B cell (primary cell): ENCODE measurements at regions not wholly inside any gene's neighbourhood (a gene's known extent, or its start where the extent isn't known, plus 50 kb on each side); places are given as distances from the start of the nearest gene placed in this dataset.

ENCODE experiments used
- ATAC-seq: fragments of 200-7000 bp; cut with Tn5 transposase; one replicate; pipeline ENCODE4 v1.10.0; 2021; ENCODE audit warnings: low read depth, mild to moderate bottlenecking, moderate number of reproducible peaks, moderate library complexity
- CTCF ChIA-PET: fragments of 350-600 bp; sonication (Branson Sonifier 250); formaldehyde crosslinking; loops from one replicate; lab custom pipeline; 2021; ENCODE audit warnings: antibody characterized with exemption, inconsistent platforms; lab: Charles Lee
- POLR2A ChIA-PET: fragments of 350-600 bp; sonication (Branson Sonifier 250); formaldehyde crosslinking; loops from one replicate; lab custom pipeline; 2021; ENCODE audit warnings: antibody characterized with exemption; lab: Charles Lee
- DNase-seq: peaks from one replicate; pipeline ENCODE4 v3.0.0; 2013
- H2AFZ ChIP-seq: 2 replicates; pipeline ENCODE4 v1.6.1; 2012; ENCODE audit warnings: mild to moderate bottlenecking, low read depth, low read length; ENCODE audit not compliant: insufficient read depth, poor library complexity, severe bottlenecking
- H3K27ac ChIP-seq, 2 donors: 1 replicate in 1 of 2; 2 replicates in 1 of 2; pipeline ENCODE4 v1.5.1; 2012 to 2013; ENCODE audit warnings: low read length in 2 of 2, mild to moderate bottlenecking in 2 of 2, moderate library complexity in 1 of 2
- H3K27me3 ChIP-seq, 4 experiments: fragments of 200-600 bp in 1 of 4; sonication (generic) in 1 of 4; replicated peaks in 1 of 4; 1 replicate in 2 of 4; 2 replicates in 2 of 4; pipeline versions ENCODE4 v1.6.1 to v1.7.0; 2013 to 2016; ENCODE audit warnings: low read length in 3 of 4, mild to moderate bottlenecking in 2 of 4, mixed read lengths in 1 of 4, moderate library complexity in 1 of 4; ENCODE audit not compliant: insufficient read depth in 4 of 4, control insufficient read depth in 3 of 4; ENCODE audit errors: control extremely low read depth in 1 of 4
- H3K36me3 ChIP-seq, 2 experiments: replicated peaks in 1 of 2; 1 replicate in 1 of 2; 2 replicates in 1 of 2; pipeline versions ENCODE4 v1.6.1 to v1.7.1; 2013; ENCODE audit warnings: low read length in 1 of 2; ENCODE audit not compliant: insufficient read depth in 2 of 2, control insufficient read depth in 1 of 2; ENCODE audit errors: control extremely low read depth in 1 of 2, extremely low read depth in 1 of 2
- H3K4me1 ChIP-seq, 2 donors: fragments of 200-600 bp in 1 of 2; sonication (generic) in 1 of 2; 1 replicate in 1 of 2; 2 replicates in 1 of 2; pipeline versions ENCODE4 v1.5.1 to v1.6.1; 2013 to 2017; ENCODE audit warnings: low read length in 2 of 2; ENCODE audit not compliant: control insufficient read depth in 2 of 2, insufficient read depth in 2 of 2
- H3K4me2 ChIP-seq: replicated peaks from 2 replicates; pipeline ENCODE3; 2012; ENCODE audit warnings: mild to moderate bottlenecking, low read depth, low read length; ENCODE audit not compliant: poor library complexity, severe bottlenecking
- H3K4me3 ChIP-seq, 5 experiments: fragments of 200-600 bp in 1 of 5; sonication (generic) in 1 of 5; 1 replicate in 3 of 5; 2 replicates in 2 of 5; pipeline versions ENCODE4 v1.5.1 to v1.7.0; 2011 to 2016; ENCODE audit warnings: low read length in 4 of 5, mild to moderate bottlenecking in 4 of 5, low read depth in 2 of 5, control low read depth in 1 of 5, moderate library complexity in 1 of 5; ENCODE audit not compliant: insufficient read depth in 1 of 5; ENCODE audit errors: control extremely low read depth in 1 of 5, extremely low read depth in 1 of 5
- H3K79me2 ChIP-seq: fragments of 200-600 bp; sonication (generic); one replicate; pipeline ENCODE4 v1.6.0; 2016; ENCODE audit warnings: low read length; ENCODE audit not compliant: control insufficient read depth, insufficient read depth
- H3K9ac ChIP-seq: fragments of 200-600 bp; sonication (generic); 2 replicates; pipeline ENCODE4 v1.6.1; 2017; ENCODE audit warnings: mild to moderate bottlenecking, low read length, moderate library complexity
- H3K9me3 ChIP-seq, 3 donors: one replicate each; pipeline versions ENCODE4 v1.6.1 to v1.7.1; 2013; ENCODE audit warnings: low read length in 2 of 3; ENCODE audit not compliant: control insufficient read depth in 2 of 3, insufficient read depth in 1 of 3; ENCODE audit errors: control extremely low read depth in 1 of 3
- H4K20me1 ChIP-seq: 2 replicates; pipeline ENCODE4 v1.6.0; 2012; ENCODE audit warnings: mild to moderate bottlenecking, low read length; ENCODE audit not compliant: insufficient read depth, control insufficient read depth, poor library complexity, severe bottlenecking
- H3K27ac Mint-ChIP-seq: one replicate; pipeline ENCODE4 v1.8.0; 2021; ENCODE audit warnings: mixed read lengths
- H3K27me3 Mint-ChIP-seq: one replicate; pipeline ENCODE4 v1.8.0; 2021; ENCODE audit warnings: mixed read lengths
- H3K4me1 Mint-ChIP-seq: one replicate; pipeline ENCODE4 v1.8.0; 2021; ENCODE audit warnings: mixed read lengths
- H3K4me3 Mint-ChIP-seq: one replicate; pipeline ENCODE4 v1.8.0; 2021; ENCODE audit warnings: mixed read lengths
- H3K9me3 Mint-ChIP-seq: one replicate; pipeline ENCODE4 v1.8.0; 2022; ENCODE audit warnings: mixed read lengths; ENCODE audit not compliant: insufficient read depth
- CTCF ChIP-seq: fragments of 200-600 bp; IDR thresholded peaks from one replicate; pipeline ENCODE4 v1.8.0; 2022; ENCODE audit warnings: antibody characterized with exemption, mild to moderate bottlenecking
- EZH2 ChIP-seq: IDR thresholded peaks from 2 replicates; pipeline ENCODE4 v1.6.1; 2012; ENCODE audit warnings: borderline replicate concordance, low read depth, mild to moderate bottlenecking, moderate library complexity, low read length; ENCODE audit not compliant: insufficient read depth, poor library complexity, severe bottlenecking
- WGBS: methylation state at CpG from one replicate; pipeline ENCODE4 v1.1.5; 2013; ENCODE audit warnings: missing lambda C conversion rate; ENCODE audit not compliant: insufficient coverage; 5-methylcytosine and 5-hydroxymethylcytosine counted together
- intact Hi-C: fragments of 100-400 bp; cut with micrococcal nuclease; formaldehyde crosslinking; loops from one replicate; pipeline ENCODE4 v1.10.0; 2022

GRCh38 chr14:101253948-101254347 is 307.3 kb upstream of the DIO3 start:
- ATAC-seq = no peak
- Histone ChIP-seq H3K36me3 (no peaks in the 10 kb centered on the region), H3K27ac (no peak overlapping the region), H3K9me3 (peaks cover 0 to 21% (median 0%) of the 10 kb centered on the region in 3 donors), H3K27me3 (no peaks in the 10 kb centered on the region), H2AFZ (no peak overlapping the region), H3K4me1 (no peaks in the 10 kb centered on the region), H3K4me2 (no peak overlapping the region), H3K79me2 (no peaks in the 10 kb centered on the region), H3K9ac (no peak overlapping the region), H3K4me3 (no peak overlapping the region), H4K20me1 (no peaks in the 10 kb centered on the region)
- CTCF ChIA-PET = no interaction called here
- Mint-ChIP-seq H3K27ac (no peak overlapping the region), H3K4me1 (no peaks in the 10 kb centered on the region), H3K27me3 (no peaks in the 10 kb centered on the region), H3K9me3 (no peaks in the 10 kb centered on the region), H3K4me3 (no peak overlapping the region)
- POLR2A ChIA-PET = no interaction called here
- WGBS = 94% methylated on average over 5 of the region's 5 CpGs
- no peak for DNase-seq
- intact Hi-C loops = no loop called here
- TF ChIP-seq CTCF = no peak

- no peak overlapping the region for H3K4me2 ChIP-seq
- H3K4me3 ChIP-seq = no peak overlapping the region
- H2AFZ ChIP-seq = no peak overlapping the region
- H3K4me1 ChIP-seq = no peaks in the 10 kb centered on the region
- H3K9me3 ChIP-seq = peaks cover 0 to 16% (median 0%) of the 10 kb centered on the region in 3 donors
- intact Hi-C loops = no loop called here
- ATAC-seq (no peak), DNase-seq (no peak)
- no peaks in the 10 kb centered on the region for H3K79me2 ChIP-seq
- TF ChIP-seq CTCF (no peak), EZH2 (no peak)
- ChIA-PET POLR2A (no interaction called here), CTCF (no interaction called here)
- Mint-ChIP-seq H3K27ac (no peak overlapping the region), H3K4me1 (no peaks in the 10 kb centered on the region), H3K4me3 (no peak overlapping the region), H3K9me3 (no peaks in the 10 kb centered on the region), H3K27me3 (no peaks in the 10 kb centered on the region)
- no peak overlapping the region for H3K27ac ChIP-seq
- no peaks in the 10 kb centered on the region for H4K20me1 ChIP-seq
- 91% methylated on average over 8 of the region's 17 CpGs for WGBS
- H3K36me3 ChIP-seq = no peaks in the 10 kb centered on the region
- no peaks in the 10 kb centered on the region for H3K27me3 ChIP-seq
- H3K9ac ChIP-seq = no peak overlapping the region
Measured at GRCh38 chr14:101254805-101255764, 306.2 kb upstream of the DIO3 start.
